ENCODE measurements at regions not wholly inside any gene's neighbourhood (a gene's known extent, or its start where the extent isn't known, plus 50 kb on each side); places are given as distances from the start of the nearest gene placed in this dataset.
"Not testable (repeated sequence)": the region's sequence is repeated elsewhere in the genome, so short reads cannot be mapped to it uniquely, and the experiment has no call there.

DNA sequence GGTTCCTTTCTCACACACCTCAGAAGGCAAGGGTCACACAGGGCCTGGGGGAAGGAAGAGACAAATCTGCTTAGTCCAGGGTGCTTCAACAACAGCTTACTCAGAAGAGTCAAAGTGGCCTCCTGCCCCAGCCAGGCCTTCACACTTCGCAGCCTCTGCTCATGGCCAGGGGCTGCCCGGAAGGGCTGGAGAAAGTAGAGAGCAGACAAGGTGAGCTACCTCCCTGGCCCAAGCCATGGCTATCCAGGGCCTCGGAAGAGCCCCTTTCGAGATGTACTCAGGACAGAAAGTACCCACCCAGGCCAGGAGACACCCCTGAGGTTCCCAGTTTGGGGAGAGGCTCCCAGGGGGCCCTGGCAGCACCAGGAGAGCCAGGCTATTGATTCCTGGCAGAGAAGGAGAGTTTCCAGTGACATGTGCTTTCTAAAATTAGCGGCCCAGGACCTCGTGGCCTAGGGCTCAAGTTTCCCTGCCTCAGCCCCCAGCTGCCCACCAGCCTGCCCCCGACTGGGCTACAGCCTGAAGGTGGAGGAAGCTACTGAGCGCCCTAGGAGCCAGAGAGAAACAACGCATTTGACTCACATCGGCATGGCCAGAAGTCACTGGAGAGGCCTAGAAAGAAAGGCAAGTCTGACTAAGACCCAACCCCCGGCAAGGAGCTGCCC, 533.2 kb downstream of the TP53TG3F start:
- H3K4me3 ChIP-seq (ENCODE audit: extremely low read depth, insufficient read depth, low read length, poor library complexity, severe bottlenecking); H3K27ac ChIP-seq (ENCODE audit: low read depth, low read length, severe bottlenecking); H3K36me3 ChIP-seq (ENCODE audit: control insufficient read depth, insufficient read depth, low read length); H3K4me1 ChIP-seq (ENCODE audit: control insufficient read depth, insufficient read depth, low read length, poor library complexity, severe bottlenecking); H3K9me3 ChIP-seq (ENCODE audit: control insufficient read depth, low read length): not testable (repeated sequence)
- WGBS, 2 experiments (ENCODE audit: insufficient coverage in 2 of 2) = 69 to 89% methylated on average over 3 to 8 of the region's 11 CpGs

GRCh38 chr16:33994207-33994606, 534.8 kb downstream of the TP53TG3F start:
- H3K27ac ChIP-seq (ENCODE audit: low read depth, low read length, severe bottlenecking); H3K4me1 ChIP-seq (ENCODE audit: control insufficient read depth, insufficient read depth, low read length, poor library complexity, severe bottlenecking); H3K4me3 ChIP-seq (ENCODE audit: extremely low read depth, insufficient read depth, low read length, poor library complexity, severe bottlenecking); H3K36me3 ChIP-seq (ENCODE audit: control insufficient read depth, insufficient read depth, low read length); H3K9me3 ChIP-seq (ENCODE audit: control insufficient read depth, low read length): not testable (repeated sequence)
- WGBS, 2 experiments (ENCODE audit: insufficient coverage in 2 of 2) = 52 to 67% methylated on average over 3 to 4 of the region's 12 CpGs

DNA sequence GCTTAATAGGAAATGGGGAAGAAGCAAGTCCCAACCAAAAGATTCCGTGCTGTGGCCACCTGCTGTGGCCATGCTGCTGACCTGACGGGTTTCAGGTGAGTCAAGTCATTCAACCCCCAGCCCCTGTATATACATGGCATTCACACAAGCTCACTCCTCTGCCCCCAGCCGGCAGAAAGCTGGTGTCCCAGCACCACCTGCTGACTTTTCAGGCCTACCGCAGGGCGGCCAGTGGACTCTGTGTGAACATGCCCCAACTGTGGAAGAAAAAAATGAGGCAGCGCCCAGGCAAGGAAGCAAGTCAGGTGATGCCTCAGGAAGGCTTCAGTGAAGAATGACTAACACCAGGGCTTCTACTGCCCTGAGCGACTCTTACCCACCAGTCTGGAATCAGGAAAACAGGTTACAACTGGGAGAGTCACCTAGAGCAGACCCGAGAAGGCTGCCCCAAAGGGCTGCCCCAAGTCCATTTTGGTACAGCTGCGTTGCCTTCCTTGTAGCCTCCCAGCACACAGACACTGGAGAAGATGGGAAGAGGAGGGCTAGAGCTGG, 536.5 kb downstream of the TP53TG3F start:
- not testable (repeated sequence) for H3K4me3 ChIP-seq (ENCODE audit: extremely low read depth, insufficient read depth, low read length, poor library complexity, severe bottlenecking); H3K9me3 ChIP-seq (ENCODE audit: control insufficient read depth, low read length); H3K27ac ChIP-seq (ENCODE audit: low read depth, low read length, severe bottlenecking); H3K4me1 ChIP-seq (ENCODE audit: control insufficient read depth, insufficient read depth, low read length, poor library complexity, severe bottlenecking); H3K36me3 ChIP-seq (ENCODE audit: control insufficient read depth, insufficient read depth, low read length)
- 60 to 75% methylated on average over 1 to 4 of the region's 9 CpGs for whole genome bisulfite sequencing, 2 experiments (ENCODE audit: insufficient coverage in 2 of 2)

- not testable (repeated sequence) for H3K4me1 ChIP-seq (ENCODE audit: control insufficient read depth, insufficient read depth, low read length, poor library complexity, severe bottlenecking); H3K4me3 ChIP-seq (ENCODE audit: extremely low read depth, insufficient read depth, low read length, poor library complexity, severe bottlenecking); H3K9me3 ChIP-seq (ENCODE audit: control insufficient read depth, low read length); H3K36me3 ChIP-seq (ENCODE audit: control insufficient read depth, insufficient read depth, low read length); H3K27ac ChIP-seq (ENCODE audit: low read depth, low read length, severe bottlenecking)
- WGBS, 2 experiments (ENCODE audit: insufficient coverage in 2 of 2) = no CpG with 5 or more reads among the region's 4 CpGs
Observed at GRCh38 chr16:34001184-34001583, 541.8 kb downstream of the TP53TG3F start.

DNA sequence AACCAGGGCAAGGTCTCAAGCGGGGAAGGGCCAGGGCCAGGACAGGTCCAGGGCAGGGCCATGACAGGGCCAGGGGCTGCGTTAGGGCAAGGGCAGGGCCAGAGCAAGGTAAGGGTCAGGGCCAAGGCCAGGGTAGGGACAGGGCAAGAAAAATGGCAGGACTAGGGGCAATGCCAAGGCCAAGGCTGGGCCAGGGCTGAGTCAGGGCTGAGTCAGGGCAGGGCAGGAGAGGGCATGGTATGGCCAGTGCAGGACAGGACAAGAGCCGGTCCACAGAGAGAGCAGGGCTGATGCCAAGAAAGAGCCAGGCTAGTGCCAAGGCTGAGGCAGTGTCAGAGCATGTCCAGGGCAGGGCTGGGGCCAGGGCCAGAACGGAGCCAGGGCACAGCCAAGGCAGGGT, 542.5 kb downstream of the TP53TG3F start:
- H3K4me3 ChIP-seq (ENCODE audit: extremely low read depth, insufficient read depth, low read length, poor library complexity, severe bottlenecking); H3K9me3 ChIP-seq (ENCODE audit: control insufficient read depth, low read length); H3K4me1 ChIP-seq (ENCODE audit: control insufficient read depth, insufficient read depth, low read length, poor library complexity, severe bottlenecking); H3K36me3 ChIP-seq (ENCODE audit: control insufficient read depth, insufficient read depth, low read length); H3K27ac ChIP-seq (ENCODE audit: low read depth, low read length, severe bottlenecking): not testable (repeated sequence)
- WGBS, 2 experiments (ENCODE audit: insufficient coverage in 2 of 2) = no CpG with 5 or more reads among the region's 4 CpGs

GRCh38 chr16:34014841-34015820, 555.7 kb downstream of the TP53TG3F start:
- H3K4me1 ChIP-seq (ENCODE audit: control insufficient read depth, insufficient read depth, low read length, poor library complexity, severe bottlenecking); H3K36me3 ChIP-seq (ENCODE audit: control insufficient read depth, insufficient read depth, low read length); H3K27ac ChIP-seq (ENCODE audit: low read depth, low read length, severe bottlenecking); H3K4me3 ChIP-seq (ENCODE audit: extremely low read depth, insufficient read depth, low read length, poor library complexity, severe bottlenecking); H3K9me3 ChIP-seq (ENCODE audit: control insufficient read depth, low read length): not testable (repeated sequence)
- WGBS, 2 experiments (ENCODE audit: insufficient coverage in 2 of 2) = 86 to 91% methylated on average over 41 to 52 of the region's 83 CpGs

DNA sequence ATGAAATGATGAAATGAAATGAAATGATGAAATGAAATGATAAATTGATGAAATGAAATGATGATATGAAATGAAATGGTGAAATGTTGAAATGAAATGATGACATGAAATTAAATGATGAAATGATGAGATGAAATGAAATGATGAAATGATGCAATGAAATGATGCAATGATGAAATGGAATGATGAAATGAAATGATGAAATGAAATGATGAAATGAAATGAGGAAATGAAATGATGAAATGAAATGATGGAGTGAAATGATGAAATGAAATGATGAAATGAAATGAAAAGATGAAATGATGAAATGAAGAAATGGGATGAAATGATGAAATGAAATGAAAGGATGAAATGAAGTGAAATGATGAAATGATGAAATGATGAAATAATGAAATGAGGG, 558.9 kb downstream of the TP53TG3F start:
- not testable (repeated sequence) for H3K4me3 ChIP-seq (ENCODE audit: extremely low read depth, insufficient read depth, low read length, poor library complexity, severe bottlenecking); H3K4me1 ChIP-seq (ENCODE audit: control insufficient read depth, insufficient read depth, low read length, poor library complexity, severe bottlenecking); H3K9me3 ChIP-seq (ENCODE audit: control insufficient read depth, low read length); H3K27ac ChIP-seq (ENCODE audit: low read depth, low read length, severe bottlenecking); H3K36me3 ChIP-seq (ENCODE audit: control insufficient read depth, insufficient read depth, low read length)

DNA sequence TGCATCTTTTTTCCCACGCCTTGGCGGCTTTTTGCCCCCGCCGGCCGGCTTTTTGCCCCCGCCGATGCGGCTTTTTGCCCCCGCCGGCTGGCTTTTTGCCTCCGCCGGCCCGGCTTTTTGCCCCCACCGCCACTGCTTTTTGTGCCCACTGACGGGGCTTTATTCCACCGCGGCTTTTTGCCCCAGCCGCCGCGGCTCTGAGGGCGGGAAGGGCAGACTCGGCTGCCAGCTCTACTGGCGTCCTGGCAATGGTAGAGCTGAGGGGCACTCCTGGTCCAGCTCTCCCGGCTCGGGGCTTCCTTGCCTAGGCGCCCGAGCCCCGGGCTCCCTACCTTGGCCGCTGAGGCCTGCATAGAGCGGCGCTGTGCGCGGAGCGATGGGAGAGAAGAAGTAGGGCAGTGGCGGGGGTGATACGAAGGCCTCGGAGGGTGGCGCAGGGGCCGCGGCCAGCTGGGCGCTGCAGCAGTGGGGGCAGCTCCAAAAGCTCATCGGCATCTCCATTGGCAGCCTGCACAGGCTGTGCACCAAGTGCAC, 591.4 kb downstream of the TP53TG3F start:
- Histone ChIP-seq H3K36me3 (ENCODE audit: control insufficient read depth, insufficient read depth, low read length) (no peaks in the 10 kb centered on the region), H3K4me1 (ENCODE audit: control insufficient read depth, insufficient read depth, low read length, poor library complexity, severe bottlenecking) (no peaks in the 10 kb centered on the region), H3K27ac (ENCODE audit: low read depth, low read length, severe bottlenecking) (no peak overlapping the region), H3K4me3 (ENCODE audit: extremely low read depth, insufficient read depth, low read length, poor library complexity, severe bottlenecking) (no peak overlapping the region), H3K9me3 (ENCODE audit: control insufficient read depth, low read length) (peaks cover 37% of the 10 kb centered on the region)
- WGBS, 2 experiments (ENCODE audit: insufficient coverage in 2 of 2) = 91 to 92% methylated on average over 25 to 31 of the region's 42 CpGs

- no peak overlapping the region for H3K4me3 ChIP-seq (ENCODE audit: extremely low read depth, insufficient read depth, low read length, poor library complexity, severe bottlenecking)
- H3K4me1 ChIP-seq (ENCODE audit: control insufficient read depth, insufficient read depth, low read length, poor library complexity, severe bottlenecking) = no peaks in the 10 kb centered on the region
- H3K27ac ChIP-seq (ENCODE audit: low read depth, low read length, severe bottlenecking) = no peak overlapping the region
- H3K36me3 ChIP-seq (ENCODE audit: control insufficient read depth, insufficient read depth, low read length) = no peaks in the 10 kb centered on the region
- WGBS, 2 experiments (ENCODE audit: insufficient coverage in 2 of 2) = 50 to 57% methylated on average over 3 of the region's 3 CpGs
- H3K9me3 ChIP-seq (ENCODE audit: control insufficient read depth, low read length) = peaks cover 34% of the 10 kb centered on the region
Observed at GRCh38 chr16:34054137-34054536, 594.7 kb downstream of the TP53TG3F start.

GRCh38 chr16:34054969-34055368, 595.6 kb downstream of the TP53TG3F start:
- no peaks in the 10 kb centered on the region for H3K36me3 ChIP-seq (ENCODE audit: control insufficient read depth, insufficient read depth, low read length)
- no peak overlapping the region for H3K4me3 ChIP-seq (ENCODE audit: extremely low read depth, insufficient read depth, low read length, poor library complexity, severe bottlenecking)
- 49 to 57% methylated on average over 4 of the region's 4 CpGs for WGBS, 2 experiments (ENCODE audit: insufficient coverage in 2 of 2)
- peaks cover 31% of the 10 kb centered on the region for H3K9me3 ChIP-seq (ENCODE audit: control insufficient read depth, low read length)
- no peaks in the 10 kb centered on the region for H3K4me1 ChIP-seq (ENCODE audit: control insufficient read depth, insufficient read depth, low read length, poor library complexity, severe bottlenecking)
- no peak overlapping the region for H3K27ac ChIP-seq (ENCODE audit: low read depth, low read length, severe bottlenecking)

All from mesodermal cell (in vitro differentiated cells).